C4-2B (cell line): ENCODE measurements at regions not wholly inside any gene's neighbourhood (a gene's known extent, or its start where the extent isn't known, plus 50 kb on each side); places are given as distances from the start of the nearest gene placed in this dataset.

Experiments
- H3K27ac ChIP-seq: fragments of 450-650 bp; 2 replicates; pipeline ENCODE4 v1.5.1; 2017
- CTCF ChIP-seq: fragments of 450-650 bp; conservative IDR thresholded peaks from 2 replicates; pipeline ENCODE4 v1.5.1; 2017; ENCODE audit warnings: mild to moderate bottlenecking
- ZFX ChIP-seq: fragments of 450-650 bp; IDR thresholded peaks from 2 replicates; pipeline ENCODE4 v1.6.1; 2017

GRCh38 chr5:24272741-24273140 lies 372.0 kb downstream of the CDH10 start:
- no peak for TF ChIP-seq ZFX
- TF ChIP-seq CTCF = no peak
- H3K27ac ChIP-seq = no peak overlapping the region

- H3K27ac ChIP-seq = no peak overlapping the region
- no peak for TF ChIP-seq CTCF
- TF ChIP-seq ZFX = no peak
Observed at GRCh38 chr5:24280215-24280614, 364.6 kb downstream of the CDH10 start.

GRCh38 chr5:24281818-24282217 lies 363.0 kb downstream of the CDH10 start:
- TF ChIP-seq CTCF (no peak), ZFX (no peak)
- no peak overlapping the region for H3K27ac ChIP-seq

GRCh38 chr5:24289582-24290335 lies 355.0 kb downstream of the CDH10 start:
- no peak overlapping the region for H3K27ac ChIP-seq
- TF ChIP-seq ZFX = no peak
- no peak for TF ChIP-seq CTCF

- no peak for TF ChIP-seq CTCF
- no peak for TF ChIP-seq ZFX
- H3K27ac ChIP-seq = no peak overlapping the region
Observed at GRCh38 chr5:24290536-24290935, 354.2 kb downstream of the CDH10 start.

GRCh38 chr5:24291916-24292315 lies 352.9 kb downstream of the CDH10 start:
- H3K27ac ChIP-seq = no peak overlapping the region

More at GRCh38 chr5:24291916-24292315, 352.9 kb downstream of the CDH10 start:
- TF ChIP-seq ZFX (no peak), CTCF (no peak)
